ENCODE measurements at regions not wholly inside any gene's neighbourhood (a gene's known extent, or its start where the extent isn't known, plus 50 kb on each side); places are given as distances from the start of the nearest gene placed in this dataset.

DNA sequence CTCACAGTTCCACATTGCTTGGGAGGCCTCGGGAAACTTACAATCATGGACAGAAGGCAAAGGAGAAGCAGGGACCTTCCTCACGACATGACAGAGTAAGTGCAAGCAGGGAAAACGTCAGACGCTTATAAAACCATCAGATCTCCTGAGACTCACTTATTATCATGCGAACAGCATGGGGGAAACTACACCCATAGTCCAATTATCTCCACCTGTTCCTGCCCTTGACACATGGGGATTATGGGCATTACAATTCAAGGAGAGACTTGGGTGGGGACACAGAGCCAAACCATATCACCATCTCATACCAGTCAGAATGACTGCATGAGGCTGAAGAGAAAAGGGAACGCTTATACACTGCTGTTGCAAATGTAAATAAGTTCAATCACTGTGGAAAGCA lies 1066.9 kb upstream of the PCDH7 start:
- H3K9me3 ChIP-seq, result no peaks in the 10 kb centered on the region
- no peak for TF ChIP-seq POLR2AphosphoS5 (IDR thresholded peaks at IDR 0.05)
- no peak overlapping the region for H3K4me3 ChIP-seq
- no peak overlapping the region for H3K27ac ChIP-seq
- H3K27me3 ChIP-seq, result no peaks in the 10 kb centered on the region
- H3K4me1 ChIP-seq, result no peaks in the 10 kb centered on the region
- no peaks in the 10 kb centered on the region for H3K36me3 ChIP-seq
- WGBS, 2 donors (ENCODE audit: low coverage in 1 of 2), result 73 to 79% methylated on average over 6 of the region's 6 CpGs
- no peak for ATAC-seq

DNA sequence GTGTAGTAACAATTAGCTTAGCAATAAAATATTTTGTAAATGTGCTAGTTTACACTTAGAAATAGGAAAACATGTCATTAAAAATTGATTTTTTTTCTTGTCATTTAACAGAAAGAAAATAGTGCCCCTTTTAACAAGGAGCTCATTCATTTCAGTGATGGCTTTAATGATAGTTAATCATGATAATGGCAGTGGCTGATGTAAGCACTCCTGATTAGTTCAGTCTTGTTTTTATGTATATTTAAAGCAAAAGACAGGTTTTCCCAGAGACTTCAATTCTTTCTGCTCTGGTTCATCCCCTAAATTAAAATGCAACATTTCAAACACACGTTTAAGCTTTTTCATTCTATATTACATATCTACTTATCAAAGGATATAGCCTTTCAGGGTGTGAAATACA lies 1039.5 kb upstream of the PCDH7 start:
- no peaks in the 10 kb centered on the region for H3K27me3 ChIP-seq
- no peak for ATAC-seq
- H3K4me3 ChIP-seq, result no peak overlapping the region
- H3K27ac ChIP-seq, result no peak overlapping the region
- H3K36me3 ChIP-seq, result no peaks in the 10 kb centered on the region
- no peak for TF ChIP-seq POLR2A (IDR thresholded peaks at IDR 0.05)
- TF ChIP-seq POLR2AphosphoS5 (IDR thresholded peaks at IDR 0.05), result no peak
- no peak for TF ChIP-seq EP300 (IDR thresholded peaks at IDR 0.05)
- TF ChIP-seq, protein P1, sequence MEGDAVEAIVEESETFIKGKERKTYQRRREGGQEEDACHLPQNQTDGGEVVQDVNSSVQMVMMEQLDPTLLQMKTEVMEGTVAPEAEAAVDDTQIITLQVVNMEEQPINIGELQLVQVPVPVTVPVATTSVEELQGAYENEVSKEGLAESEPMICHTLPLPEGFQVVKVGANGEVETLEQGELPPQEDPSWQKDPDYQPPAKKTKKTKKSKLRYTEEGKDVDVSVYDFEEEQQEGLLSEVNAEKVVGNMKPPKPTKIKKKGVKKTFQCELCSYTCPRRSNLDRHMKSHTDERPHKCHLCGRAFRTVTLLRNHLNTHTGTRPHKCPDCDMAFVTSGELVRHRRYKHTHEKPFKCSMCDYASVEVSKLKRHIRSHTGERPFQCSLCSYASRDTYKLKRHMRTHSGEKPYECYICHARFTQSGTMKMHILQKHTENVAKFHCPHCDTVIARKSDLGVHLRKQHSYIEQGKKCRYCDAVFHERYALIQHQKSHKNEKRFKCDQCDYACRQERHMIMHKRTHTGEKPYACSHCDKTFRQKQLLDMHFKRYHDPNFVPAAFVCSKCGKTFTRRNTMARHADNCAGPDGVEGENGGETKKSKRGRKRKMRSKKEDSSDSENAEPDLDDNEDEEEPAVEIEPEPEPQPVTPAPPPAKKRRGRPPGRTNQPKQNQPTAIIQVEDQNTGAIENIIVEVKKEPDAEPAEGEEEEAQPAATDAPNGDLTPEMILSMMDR (IDR thresholded peaks at IDR 0.05), result no peak
- no peaks in the 10 kb centered on the region for H3K4me1 ChIP-seq
- whole genome bisulfite sequencing, 2 donors (ENCODE audit: low coverage in 1 of 2), result 46 to 58% methylated on average over 1 of the region's 1 CpG
- no peaks in the 10 kb centered on the region for H3K9me3 ChIP-seq

DNA sequence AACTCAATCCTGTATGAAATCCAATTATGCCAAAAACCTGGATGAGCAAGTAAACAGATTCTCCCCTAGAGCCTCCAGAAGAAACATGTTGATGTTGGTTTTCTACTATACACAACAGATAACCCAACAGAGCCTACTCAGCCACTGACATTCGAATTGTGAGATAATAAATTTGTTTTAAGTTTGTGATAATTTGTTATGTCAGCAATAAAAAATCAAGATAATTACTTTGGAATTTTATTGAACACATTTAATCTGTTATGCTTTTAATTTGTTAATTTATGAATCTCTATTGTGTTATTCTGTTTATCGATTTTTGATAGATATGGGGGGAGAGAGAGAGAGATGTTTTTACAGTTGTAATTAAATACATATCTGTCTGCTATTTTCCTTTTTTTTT lies 1016.1 kb upstream of the PCDH7 start:
- Histone ChIP-seq H3K27ac (no peak overlapping the region), H3K4me1 (no peaks in the 10 kb centered on the region), H3K27me3 (no peaks in the 10 kb centered on the region), H3K9me3 (peaks cover 0 to 7% (median 0%) of the 10 kb centered on the region in 3 donors), H3K36me3 (no peaks in the 10 kb centered on the region), H3K4me3 (no peak overlapping the region)
- WGBS, 2 donors (ENCODE audit: low coverage in 1 of 2), result 87 to 88% methylated on average over 2 of the region's 2 CpGs
- no peak for TF ChIP-seq POLR2A (IDR thresholded peaks at IDR 0.05)
- TF ChIP-seq, protein P1 (IDR thresholded peaks at IDR 0.05), result no peak
- no peak for TF ChIP-seq POLR2AphosphoS5 (IDR thresholded peaks at IDR 0.05)
- TF ChIP-seq EP300 (IDR thresholded peaks at IDR 0.05), result no peak
- ATAC-seq, result no peak

DNA sequence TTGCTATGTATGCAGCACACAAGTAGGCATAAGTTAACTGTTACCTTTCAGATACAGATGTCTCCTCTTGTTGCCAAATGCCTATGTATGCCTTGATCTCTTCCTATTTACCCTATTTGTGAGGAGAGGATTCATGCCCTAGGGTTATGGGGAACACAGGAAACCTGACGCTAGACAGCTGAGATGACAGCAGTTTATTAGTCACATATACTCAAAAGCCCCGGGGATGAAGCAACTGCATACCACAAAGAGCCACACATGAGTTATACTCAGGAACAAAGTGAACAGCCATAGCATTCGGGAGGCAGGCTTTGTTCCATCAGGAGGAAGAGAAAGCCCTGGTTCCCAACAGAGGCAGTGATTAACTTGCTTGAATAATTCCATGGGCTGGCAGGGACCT lies 1011.7 kb upstream of the PCDH7 start:
- Histone ChIP-seq H3K27ac (no peak overlapping the region), H3K4me1 (no peaks in the 10 kb centered on the region), H3K27me3 (no peaks in the 10 kb centered on the region), H3K9me3 (peaks cover 0 to 7% (median 0%) of the 10 kb centered on the region in 3 donors), H3K4me3 (no peak overlapping the region), H3K36me3 (no peaks in the 10 kb centered on the region)
- TF ChIP-seq EP300 (IDR thresholded peaks at IDR 0.05) (no peak), POLR2AphosphoS5 (IDR thresholded peaks at IDR 0.05) (no peak), POLR2A (IDR thresholded peaks at IDR 0.05) (no peak)
- TF ChIP-seq, protein P1 (IDR thresholded peaks at IDR 0.05), result no peak
- ATAC-seq, result no peak
- WGBS, 2 donors (ENCODE audit: low coverage in 1 of 2), result 55 to 86% methylated on average over 2 to 3 of the region's 3 CpGs

DNA sequence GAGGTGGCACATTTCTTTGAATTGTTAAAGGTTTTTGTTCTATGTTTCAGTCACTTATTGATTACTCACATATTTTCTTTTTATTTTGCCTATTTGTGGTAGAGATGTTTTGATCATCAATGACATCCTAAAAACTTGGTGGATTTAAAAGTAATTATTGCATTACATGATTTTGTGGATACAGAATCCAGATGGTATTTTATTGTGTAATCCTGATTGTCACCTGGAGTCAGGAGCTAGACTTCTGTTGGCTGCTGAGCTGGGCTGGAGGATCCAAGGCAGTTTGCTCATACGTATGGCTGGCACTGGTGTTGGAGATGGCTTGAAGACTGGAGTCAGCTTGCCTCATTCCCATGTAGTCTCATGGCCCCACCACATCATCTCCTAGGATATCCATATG lies 1009.6 kb upstream of the PCDH7 start:
- Histone ChIP-seq H3K27me3 (no peaks in the 10 kb centered on the region), H3K27ac (no peak overlapping the region), H3K9me3 (peaks cover 0 to 7% (median 0%) of the 10 kb centered on the region in 3 donors), H3K4me3 (no peak overlapping the region), H3K36me3 (no peaks in the 10 kb centered on the region), H3K4me1 (no peaks in the 10 kb centered on the region)
- 80% methylated on average over 1 of the region's 1 CpG; no CpG with 5 or more reads in 1 of the 2 donors for WGBS, 2 donors (ENCODE audit: low coverage in 1 of 2)
- no peak for ATAC-seq
- no peak for TF ChIP-seq EP300 (IDR thresholded peaks at IDR 0.05)
- no peak for TF ChIP-seq POLR2AphosphoS5 (IDR thresholded peaks at IDR 0.05)
- TF ChIP-seq, protein P1 (IDR thresholded peaks at IDR 0.05), result no peak
